ENCODE measurements at regions not wholly inside any gene's neighbourhood (a gene's known extent, or its start where the extent isn't known, plus 50 kb on each side); places are given as distances from the start of the nearest gene placed in this dataset.

GRCh38 chr10:80771902-80772555, 234.3 kb downstream of the SH2D4B start:
- H3K4me1 ChIP-seq, result no peaks in the 10 kb centered on the region
- no peak overlapping the region for H3K27ac ChIP-seq
- H3K4me3 ChIP-seq, result no peak overlapping the region
- H3K9me3 ChIP-seq, result no peaks in the 10 kb centered on the region
- intact Hi-C loops (cut with DNase I), result no loop called here
- TF ChIP-seq CTCF (IDR thresholded peaks at IDR 0.05), result no peak
- no peak for TF ChIP-seq POLR2A (IDR thresholded peaks at IDR 0.05)
- ATAC-seq, result no peak
- H3K27me3 ChIP-seq, result peaks cover 0 to 10% (median 0%) of the 10 kb centered on the region in 9 donors
- WGBS, 4 donors, result 40 to 53% (median 44%) methylated on average over 10 of the region's 10 CpGs
- DNase-seq, result no peak
- no peaks in the 10 kb centered on the region for H3K36me3 ChIP-seq

GRCh38 chr10:80772596-80772995, 234.9 kb downstream of the SH2D4B start:
- intact Hi-C loops (cut with DNase I), result no loop called here

GRCh38 chr10:80784695-80785094, 247.0 kb downstream of the SH2D4B start:
- H3K36me3 ChIP-seq, result no peaks in the 10 kb centered on the region
- H3K27me3 ChIP-seq, result peaks cover 0 to 12% (median 0%) of the 10 kb centered on the region in 9 donors
- H3K4me1 ChIP-seq, result no peaks in the 10 kb centered on the region
- WGBS, 4 donors, result 91 to 97% (median 96%) methylated on average over 2 of the region's 2 CpGs
- H3K4me3 ChIP-seq, result no peak overlapping the region
- ATAC-seq (no peak), DNase-seq (no peak)
- TF ChIP-seq CTCF (IDR thresholded peaks at IDR 0.05) (no peak), POLR2A (IDR thresholded peaks at IDR 0.05) (no peak)
- H3K9me3 ChIP-seq, result no peaks in the 10 kb centered on the region
- intact Hi-C loops (cut with DNase I), result no loop called here
- H3K27ac ChIP-seq, result no peak overlapping the region

More at GRCh38 chr10:80772596-80772995, 234.9 kb downstream of the SH2D4B start:
- no peaks in the 10 kb centered on the region for H3K4me1 ChIP-seq
- no peaks in the 10 kb centered on the region for H3K9me3 ChIP-seq
- H3K4me3 ChIP-seq, result no peak overlapping the region
- no peaks in the 10 kb centered on the region for H3K36me3 ChIP-seq
- H3K27ac ChIP-seq, result no peak overlapping the region
- WGBS, 4 donors, result 68 to 89% (median 84%) methylated on average over 3 of the region's 3 CpGs
- peaks cover 0 to 10% (median 0%) of the 10 kb centered on the region in 9 donors for H3K27me3 ChIP-seq
- ATAC-seq (no peak), DNase-seq (no peak)
- TF ChIP-seq POLR2A (IDR thresholded peaks at IDR 0.05), result no peak
- no peak for TF ChIP-seq CTCF (IDR thresholded peaks at IDR 0.05)

- H3K9me3 ChIP-seq, result no peaks in the 10 kb centered on the region
- H3K36me3 ChIP-seq, result no peaks in the 10 kb centered on the region
- peaks cover 0 to 12% (median 0%) of the 10 kb centered on the region in 9 donors for H3K27me3 ChIP-seq
- no peak overlapping the region for H3K4me3 ChIP-seq
- ATAC-seq (no peak), DNase-seq (no peak)
- no peak overlapping the region for H3K27ac ChIP-seq
- 65 to 86% (median 80%) methylated on average over 1 of the region's 1 CpG for WGBS, 4 donors
- TF ChIP-seq POLR2A (IDR thresholded peaks at IDR 0.05) (no peak), CTCF (IDR thresholded peaks at IDR 0.05) (no peak)
- intact Hi-C loops (cut with DNase I), result no loop called here
- no peaks in the 10 kb centered on the region for H3K4me1 ChIP-seq
Observed at GRCh38 chr10:80786322-80786721, 248.6 kb downstream of the SH2D4B start.
